NCI-H82 (cell line): ENCODE measurements at regions not wholly inside any gene's neighbourhood (a gene's known extent, or its start where the extent isn't known, plus 50 kb on each side); places are given as distances from the start of the nearest gene placed in this dataset.

Experiments
- DNase-seq: peaks from one replicate; lab custom pipeline; 2025; lab: John Stamatoyannopoulos, UW

GRCh38 chr1:239436286-239436685 is 49.9 kb downstream of the CHRM3 start:
- DNase-seq, result no peak

- no peak for DNase-seq
These were observed 51.5 kb downstream of the CHRM3 start for GRCh38 chr1:239437822-239438221.

GRCh38 chr1:239438891-239439290 is 52.5 kb downstream of the CHRM3 start:
- DNase-seq, result no peak

GRCh38 chr1:239443361-239443760 is 57.0 kb downstream of the CHRM3 start:
- no peak for DNase-seq

GRCh38 chr1:239446611-239447010 is 60.2 kb downstream of the CHRM3 start:
- no peak for DNase-seq

- no peak for DNase-seq
These were observed 62.5 kb downstream of the CHRM3 start for GRCh38 chr1:239448911-239449310.

GRCh38 chr1:239455743-239456142 is 69.4 kb downstream of the CHRM3 start:
- DNase-seq, result no peak

- no peak for DNase-seq
These were observed 70.4 kb downstream of the CHRM3 start for GRCh38 chr1:239456788-239457187.

- DNase-seq, result no peak
These were observed 71.2 kb downstream of the CHRM3 start for GRCh38 chr1:239457491-239458143.

- no peak for DNase-seq
These were observed 71.8 kb downstream of the CHRM3 start for GRCh38 chr1:239458144-239458500.

GRCh38 chr1:239467730-239468129 is 81.4 kb downstream of the CHRM3 start:
- DNase-seq, result no peak

GRCh38 chr1:239478069-239478468 is 91.7 kb downstream of the CHRM3 start:
- DNase-seq, result no peak

GRCh38 chr1:239483391-239483790 is 97.0 kb downstream of the CHRM3 start:
- DNase-seq, result no peak

- no peak for DNase-seq
These were observed 107.5 kb downstream of the CHRM3 start for GRCh38 chr1:239493811-239494414.

GRCh38 chr1:239505094-239505493 is 118.7 kb downstream of the CHRM3 start:
- no peak for DNase-seq

- DNase-seq, result no peak
These were observed 121.5 kb downstream of the CHRM3 start for GRCh38 chr1:239507826-239508225.

GRCh38 chr1:239511875-239512274 is 125.5 kb downstream of the CHRM3 start:
- peak; percentile 91 for DNase-seq

- no peak for DNase-seq
These were observed 130.2 kb downstream of the CHRM3 start for GRCh38 chr1:239516579-239516978.

GRCh38 chr1:239526391-239526790 is 140.0 kb downstream of the CHRM3 start:
- DNase-seq, result no peak

GRCh38 chr1:239527051-239527693 is 140.8 kb downstream of the CHRM3 start:
- no peak for DNase-seq

- no peak for DNase-seq
These were observed 149.9 kb downstream of the CHRM3 start for GRCh38 chr1:239536165-239536849.

- no peak for DNase-seq
These were observed 151.4 kb downstream of the CHRM3 start for GRCh38 chr1:239537795-239538194.
